Esophagus muscularis mucosa (tissue), 3 donors: ENCODE measurements at regions not wholly inside any gene's neighbourhood (a gene's known extent, or its start where the extent isn't known, plus 50 kb on each side); places are given as distances from the start of the nearest gene placed in this dataset.

Experiments used
- POLR2A ChIP-seq: fragments of 450-650 bp; IDR thresholded peaks from one replicate; pipeline ENCODE4 v1.6.1; 2017; ENCODE audit warnings: antibody characterized with exemption, moderate library complexity, mild to moderate bottlenecking, low read depth
- POLR2AphosphoS5 ChIP-seq, 2 donors: sonication (generic); formaldehyde crosslinking; IDR thresholded peaks; one replicate each; pipeline ENCODE4 v1.6.1; 2017; ENCODE audit warnings: antibody characterized with exemption in 2 of 2
- TF ChIP-seq, protein P1 (sequence below), 3 experiments: fragments of 200-600 bp in 2 of 3; fragments of 450-650 bp in 1 of 3; sonication (generic) in 2 of 3; IDR thresholded peaks; one replicate each; pipeline ENCODE4 v1.5.1; 2017 to 2019; ENCODE audit warnings: antibody characterized with exemption in 3 of 3, mild to moderate bottlenecking in 2 of 3, moderate library complexity in 1 of 3

DNA sequence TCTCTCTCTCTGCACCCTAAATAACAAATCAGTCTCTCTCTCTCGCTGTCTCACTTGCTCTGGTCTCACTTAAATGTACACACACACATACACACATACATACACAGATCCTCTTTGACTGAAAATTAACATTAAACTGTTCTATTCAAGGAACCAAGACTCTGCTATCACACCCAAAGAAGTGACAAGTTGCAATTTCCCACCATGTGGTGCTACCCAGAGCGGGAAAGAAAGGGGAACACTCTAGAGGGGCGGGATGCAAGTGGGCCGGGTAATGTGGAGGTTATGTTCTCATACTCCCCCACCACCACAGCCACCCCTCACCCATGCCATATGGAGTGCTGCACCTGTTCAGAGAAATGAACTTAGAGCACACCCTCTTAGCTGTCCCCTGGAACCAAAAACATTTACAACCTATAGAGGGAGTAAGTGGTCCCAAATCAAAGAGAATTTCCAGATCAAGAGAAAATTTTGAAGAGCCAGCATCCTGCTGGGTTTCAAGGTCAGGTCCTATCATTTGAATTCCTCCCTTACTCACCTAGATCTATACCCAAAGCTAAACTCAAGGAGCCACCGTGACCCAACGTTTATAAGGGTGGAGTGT lies 319.4 kb downstream of the BRINP2 start:
- TF ChIP-seq, protein P1, sequence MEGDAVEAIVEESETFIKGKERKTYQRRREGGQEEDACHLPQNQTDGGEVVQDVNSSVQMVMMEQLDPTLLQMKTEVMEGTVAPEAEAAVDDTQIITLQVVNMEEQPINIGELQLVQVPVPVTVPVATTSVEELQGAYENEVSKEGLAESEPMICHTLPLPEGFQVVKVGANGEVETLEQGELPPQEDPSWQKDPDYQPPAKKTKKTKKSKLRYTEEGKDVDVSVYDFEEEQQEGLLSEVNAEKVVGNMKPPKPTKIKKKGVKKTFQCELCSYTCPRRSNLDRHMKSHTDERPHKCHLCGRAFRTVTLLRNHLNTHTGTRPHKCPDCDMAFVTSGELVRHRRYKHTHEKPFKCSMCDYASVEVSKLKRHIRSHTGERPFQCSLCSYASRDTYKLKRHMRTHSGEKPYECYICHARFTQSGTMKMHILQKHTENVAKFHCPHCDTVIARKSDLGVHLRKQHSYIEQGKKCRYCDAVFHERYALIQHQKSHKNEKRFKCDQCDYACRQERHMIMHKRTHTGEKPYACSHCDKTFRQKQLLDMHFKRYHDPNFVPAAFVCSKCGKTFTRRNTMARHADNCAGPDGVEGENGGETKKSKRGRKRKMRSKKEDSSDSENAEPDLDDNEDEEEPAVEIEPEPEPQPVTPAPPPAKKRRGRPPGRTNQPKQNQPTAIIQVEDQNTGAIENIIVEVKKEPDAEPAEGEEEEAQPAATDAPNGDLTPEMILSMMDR (IDR thresholded peaks at IDR 0.05): no peak
- TF ChIP-seq POLR2A (no peak), POLR2AphosphoS5 (IDR thresholded peaks at IDR 0.05) (no peak)
